GM19455 (cell line): ENCODE measurements at regions not wholly inside any gene's neighbourhood (a gene's known extent, or its start where the extent isn't known, plus 50 kb on each side); places are given as distances from the start of the nearest gene placed in this dataset.

Experiments
- ATAC-seq: cut with Tn5 transposase; IDR thresholded peaks from one replicate; pipeline ENCODE4 v1.9.1; 2021; ENCODE audit not compliant: unreplicated experiment

DNA sequence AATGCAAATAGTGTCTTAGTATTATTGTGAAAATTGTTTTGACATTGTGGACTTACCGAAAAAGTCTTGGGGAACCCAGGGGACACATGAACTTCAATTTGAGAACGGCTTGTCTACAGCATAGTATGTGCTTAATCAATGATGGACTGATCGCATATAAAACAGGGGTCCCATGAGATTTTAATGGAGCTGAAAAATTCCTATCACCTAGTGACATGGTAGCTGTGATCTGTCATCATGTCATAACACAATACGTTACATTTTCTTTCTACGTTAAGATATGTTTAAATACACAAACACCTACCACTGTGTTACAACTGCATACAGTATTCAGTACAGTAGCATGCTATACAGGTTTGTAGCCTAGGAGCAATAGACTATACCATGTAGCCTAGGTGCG, 153.3 kb upstream of the FOXD3 start:
- ATAC-seq: no peak

DNA sequence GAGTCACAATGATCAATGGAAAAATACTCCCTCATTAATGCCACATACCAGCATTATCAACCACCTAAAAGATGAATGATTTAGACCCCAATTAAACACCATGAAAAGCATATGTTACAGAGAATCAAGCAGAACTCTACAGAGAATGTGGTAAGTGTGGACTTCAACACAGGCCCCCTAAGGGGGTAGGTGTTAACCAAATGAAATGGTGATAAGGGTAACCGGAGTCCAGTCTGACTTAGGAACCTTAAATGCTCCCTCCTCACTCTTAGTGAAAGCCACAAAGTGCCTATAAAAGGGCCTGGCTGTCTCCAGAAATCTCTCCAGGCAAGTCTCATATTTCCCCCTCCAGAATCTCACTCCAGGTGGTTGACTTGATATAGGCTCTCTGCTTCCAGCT, 149.2 kb upstream of the FOXD3 start:
- ATAC-seq: no peak

DNA sequence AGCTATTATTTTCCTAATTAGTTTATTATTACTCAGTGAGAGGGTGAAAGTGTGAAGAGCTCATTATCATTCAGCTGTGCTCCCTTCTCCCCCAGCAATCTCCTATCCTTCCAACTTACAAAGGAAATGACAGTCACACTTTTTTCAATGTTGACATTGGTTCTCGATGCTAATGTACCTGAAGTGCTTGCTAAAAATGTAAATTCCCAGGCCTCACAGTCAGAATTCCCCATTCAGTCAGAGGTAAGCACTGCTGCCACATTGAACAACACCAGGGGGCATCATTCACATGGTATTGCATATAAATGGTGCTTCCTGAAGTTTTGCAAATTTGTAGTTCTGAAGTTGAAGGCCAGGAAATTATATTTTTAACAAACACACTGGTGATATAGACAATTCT, 132.7 kb upstream of the FOXD3 start:
- no peak for ATAC-seq

DNA sequence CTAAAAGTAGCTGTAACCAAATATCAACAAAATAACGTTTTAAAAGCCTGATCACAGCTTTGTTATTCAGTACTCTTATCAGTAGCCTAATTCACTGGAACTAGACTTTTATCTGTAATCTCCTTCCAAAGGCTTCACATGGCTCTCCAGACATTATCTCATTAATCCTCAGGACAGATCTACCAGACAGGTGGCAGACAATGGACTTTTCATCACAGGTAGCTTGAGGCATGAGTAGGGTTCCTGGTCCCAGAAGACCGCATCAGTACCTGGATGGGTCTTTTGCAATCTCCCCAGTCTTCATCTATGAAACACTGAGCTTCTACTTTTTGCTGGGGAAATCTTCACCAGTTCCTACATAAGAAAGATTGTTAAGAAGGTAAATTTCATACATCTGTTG, 132.2 kb upstream of the FOXD3 start:
- no peak for ATAC-seq

DNA sequence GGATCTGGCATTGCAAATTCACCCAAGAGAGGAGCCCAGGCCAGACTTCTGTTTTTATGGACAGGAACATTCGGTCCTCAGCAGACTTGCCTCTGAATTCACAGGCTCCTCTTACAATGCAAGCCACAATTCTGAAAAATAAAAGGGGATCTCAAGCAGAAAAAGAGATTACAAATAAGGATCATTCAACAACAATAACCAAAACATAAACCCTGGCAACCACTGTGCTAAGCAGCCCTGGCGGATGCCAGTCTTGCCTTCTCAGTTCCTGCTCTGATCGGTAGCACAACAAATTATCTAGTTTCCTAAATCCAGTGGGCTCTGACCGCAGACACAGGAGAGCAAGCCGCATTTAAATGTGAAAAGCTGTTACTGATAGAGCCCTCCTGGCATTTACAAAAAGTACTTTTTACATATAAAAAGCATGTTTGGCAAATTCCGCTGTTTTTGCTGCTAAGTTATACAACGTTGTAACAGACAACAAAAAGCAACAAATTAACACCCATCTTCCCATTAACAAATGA, 123.4 kb upstream of the FOXD3 start:
- ATAC-seq: no peak

DNA sequence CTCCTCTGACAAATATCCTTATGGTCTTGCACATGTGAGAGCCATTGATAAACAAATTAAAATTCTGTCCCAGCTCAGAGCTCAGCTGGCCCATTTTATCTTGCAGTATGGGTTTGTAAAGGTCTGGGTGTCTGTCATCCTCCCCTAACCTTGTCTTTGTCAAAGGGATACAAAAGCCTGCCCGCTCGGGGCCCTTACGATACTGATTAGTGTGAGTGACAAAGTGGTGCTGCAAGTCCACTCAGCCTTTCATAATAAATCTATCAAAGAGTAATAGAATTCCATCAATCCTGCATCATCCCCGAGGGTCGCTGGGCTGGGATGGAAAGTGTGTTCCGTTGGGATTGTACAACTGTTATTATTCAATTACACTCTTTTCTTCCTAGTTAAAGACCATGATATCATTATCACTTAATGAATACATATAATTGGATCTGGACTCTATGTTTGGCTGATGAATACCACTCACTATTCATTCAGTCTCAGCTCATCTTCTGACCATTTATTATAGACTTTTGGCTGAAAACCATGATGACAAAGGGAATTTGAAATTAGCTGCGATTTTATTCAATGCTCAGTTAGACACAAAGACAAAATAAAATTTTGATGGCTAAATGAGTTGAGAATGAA, 122.5 kb upstream of the FOXD3 start:
- no peak for ATAC-seq

DNA sequence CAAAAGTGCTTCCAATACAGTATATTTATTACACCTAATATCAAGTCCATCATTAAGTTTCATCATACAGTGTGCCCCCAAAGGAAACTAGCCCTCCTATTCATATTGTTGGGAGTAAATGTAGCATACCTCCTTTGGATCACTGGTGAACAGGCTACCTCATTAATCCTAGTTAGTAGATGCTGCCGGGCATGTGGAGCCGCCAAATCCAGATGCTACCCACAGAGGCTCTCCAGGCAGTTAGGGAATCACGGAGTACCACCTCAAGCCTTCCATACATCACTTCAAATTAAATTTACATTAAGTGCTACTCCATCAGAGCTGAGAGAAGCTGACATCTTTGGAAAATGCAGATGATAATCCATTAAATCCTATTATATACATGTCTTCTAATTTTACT, 121.7 kb upstream of the FOXD3 start:
- ATAC-seq: no peak

DNA sequence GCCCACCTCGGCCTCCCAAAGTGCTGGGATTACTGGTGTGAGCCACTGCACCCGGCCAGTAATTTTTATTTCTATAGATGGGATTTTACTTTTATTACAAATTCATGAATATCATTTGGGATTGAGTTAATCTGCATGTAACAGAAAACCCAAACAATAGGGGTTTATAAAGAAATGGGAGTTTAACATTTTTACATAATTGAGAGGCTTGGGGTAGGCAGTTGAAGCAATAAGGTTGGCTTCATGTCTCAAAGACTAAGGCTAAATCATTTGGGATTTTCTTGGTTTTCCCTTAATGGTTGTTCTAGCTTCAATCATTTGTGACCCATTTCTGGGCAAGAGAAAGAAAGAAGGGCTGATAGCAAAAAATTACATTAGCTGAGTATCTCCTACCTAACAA, 118.7 kb upstream of the FOXD3 start:
- ATAC-seq: no peak

DNA sequence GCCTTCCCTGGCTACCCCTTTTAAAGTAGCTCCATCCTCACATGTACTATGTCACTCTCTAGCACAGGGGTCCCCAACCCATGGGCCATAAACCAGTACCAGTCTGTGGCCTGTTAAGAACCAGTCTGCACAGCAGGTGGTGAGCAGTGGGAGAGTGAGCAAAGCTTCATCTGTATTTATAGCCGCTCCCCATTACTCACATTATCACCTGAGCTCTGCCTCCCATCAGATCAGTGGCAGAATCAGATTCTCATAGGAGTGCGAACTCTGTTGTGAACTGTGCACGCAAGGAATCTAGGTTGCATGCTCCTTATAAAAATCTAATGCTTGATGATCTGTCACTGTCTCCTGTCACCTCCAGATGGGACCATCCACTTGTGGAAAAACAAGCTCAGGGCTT, 116.6 kb upstream of the FOXD3 start:
- no peak for ATAC-seq

DNA sequence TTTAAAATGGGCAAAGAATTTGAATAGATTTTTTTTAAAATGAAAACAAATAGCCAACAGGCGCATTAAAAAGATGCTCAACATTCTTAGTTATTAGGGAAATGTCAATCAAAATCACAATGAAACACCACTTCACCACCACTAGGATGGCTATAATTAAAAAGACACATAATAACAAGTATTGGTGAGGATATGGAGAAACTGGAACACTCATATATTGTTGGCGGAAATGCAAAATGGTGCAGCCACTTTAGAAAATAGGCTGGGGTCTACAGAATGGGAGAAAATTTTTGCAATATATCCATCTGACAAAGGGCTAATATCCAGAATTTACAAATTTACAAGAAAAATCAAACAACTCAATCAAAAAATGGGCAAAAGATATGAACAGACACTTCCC, 107.8 kb upstream of the FOXD3 start:
- no peak for ATAC-seq

DNA sequence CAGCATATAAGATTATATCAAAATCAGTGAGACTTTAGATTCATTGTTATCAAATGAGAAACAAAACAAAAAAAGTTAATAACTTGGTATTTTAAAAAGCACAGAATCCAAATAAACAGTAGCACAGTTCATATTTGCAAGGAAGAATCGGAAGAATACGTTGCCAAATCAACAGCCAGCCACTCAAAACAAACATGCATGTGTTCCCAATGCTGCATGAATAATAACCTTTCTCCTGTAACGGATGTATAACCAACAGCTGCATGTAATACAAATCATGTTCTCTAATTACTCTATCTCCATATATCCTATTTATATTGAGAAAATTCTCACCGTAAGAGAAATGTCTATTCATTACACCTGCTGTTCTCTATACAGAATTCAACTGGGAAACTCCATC, 98.9 kb upstream of the FOXD3 start:
- ATAC-seq: no peak

DNA sequence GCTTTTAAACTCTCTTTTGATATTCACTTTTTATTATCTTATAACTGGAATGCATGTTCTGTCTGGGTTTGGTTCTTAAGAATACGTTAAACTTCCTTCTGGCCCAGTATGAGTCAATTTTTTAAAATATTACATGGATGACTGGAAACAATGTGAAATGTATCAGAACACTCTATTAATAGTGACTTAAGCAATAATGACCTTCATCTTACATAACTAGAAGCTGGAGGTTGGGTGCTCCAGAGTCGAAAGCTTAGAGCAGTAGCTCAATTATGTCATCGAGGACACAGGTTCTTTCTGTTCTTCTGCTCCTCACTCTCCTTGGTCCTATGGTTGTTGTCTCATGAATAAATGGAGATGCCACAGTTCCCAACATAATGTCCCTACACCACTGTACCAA, 91.6 kb upstream of the FOXD3 start:
- no peak for ATAC-seq

DNA sequence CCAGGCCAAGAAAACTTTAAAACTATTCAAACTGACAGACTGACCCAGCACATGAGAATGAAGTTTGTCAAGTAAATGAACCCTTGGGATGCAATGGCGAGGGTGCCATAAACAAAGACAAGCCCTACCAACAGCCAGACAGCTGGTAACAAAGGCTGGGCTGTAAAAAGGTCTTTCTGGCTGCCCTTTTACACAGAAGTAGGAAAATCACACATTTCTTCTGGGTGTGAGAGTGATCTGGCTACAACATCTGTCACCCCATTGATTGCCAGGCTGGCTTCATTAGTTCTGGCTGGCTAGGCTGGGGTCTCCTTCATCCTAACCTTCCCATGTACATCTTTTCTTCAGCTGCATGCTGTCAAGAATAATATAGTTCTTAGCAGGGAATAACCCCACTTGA, 83.6 kb upstream of the FOXD3 start:
- ATAC-seq: no peak

DNA sequence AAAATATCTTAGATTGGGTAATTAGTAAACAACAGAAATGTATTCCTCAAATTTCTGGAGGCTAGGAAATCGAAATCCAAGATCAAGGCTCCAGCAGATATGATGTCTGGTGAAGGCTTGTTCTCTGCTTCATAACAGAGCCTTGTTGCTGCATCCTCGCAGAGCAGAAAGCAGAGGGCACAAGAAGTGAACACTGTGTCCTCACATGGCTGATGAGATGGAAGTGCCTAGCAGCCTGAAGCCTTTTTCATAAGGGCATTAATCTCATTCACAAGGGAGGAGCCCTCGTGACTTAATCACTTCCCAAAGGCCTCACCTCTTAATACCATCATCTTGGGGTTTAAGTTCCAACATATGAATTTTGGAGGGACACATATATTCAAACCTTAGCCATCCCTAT, 77.2 kb upstream of the FOXD3 start:
- ATAC-seq: no peak

DNA sequence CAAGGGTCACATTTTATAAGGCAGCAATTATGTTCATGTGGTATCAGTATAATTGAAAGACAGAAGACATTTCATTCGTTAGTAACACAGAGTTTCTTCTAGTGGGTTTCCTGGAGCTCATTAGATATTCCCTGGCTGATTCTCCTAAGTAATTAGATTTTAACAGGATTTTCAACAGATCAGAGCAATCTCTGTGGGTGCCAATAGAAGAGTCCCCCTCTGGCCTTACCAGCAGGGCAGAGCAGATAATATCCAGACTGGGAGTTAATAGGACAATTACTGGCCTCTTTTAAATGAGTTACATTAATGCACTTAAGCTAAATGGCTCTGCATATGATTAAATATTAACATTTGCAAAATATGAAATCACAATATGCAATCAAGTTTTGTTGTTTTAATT, 74.2 kb upstream of the FOXD3 start:
- ATAC-seq: no peak

DNA sequence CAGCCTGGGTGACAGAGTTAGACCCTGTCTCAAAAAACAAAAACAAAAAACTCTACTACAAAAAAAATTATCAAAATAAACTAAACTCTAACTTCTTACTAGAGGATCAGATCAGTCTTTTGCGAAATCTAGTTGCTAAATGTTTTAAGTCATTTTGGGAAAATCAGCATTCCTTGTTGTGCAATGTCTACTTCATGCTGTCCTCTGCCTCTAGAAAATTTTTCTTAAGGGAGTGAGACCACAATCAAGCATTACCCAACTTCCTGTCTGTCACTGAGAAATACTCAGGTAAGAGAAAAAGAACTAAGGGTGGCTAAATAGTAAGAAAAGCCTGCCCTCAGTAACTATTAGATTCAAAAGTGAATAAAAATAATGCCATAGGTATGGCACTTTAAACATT, 67.2 kb upstream of the FOXD3 start:
- no peak for ATAC-seq

DNA sequence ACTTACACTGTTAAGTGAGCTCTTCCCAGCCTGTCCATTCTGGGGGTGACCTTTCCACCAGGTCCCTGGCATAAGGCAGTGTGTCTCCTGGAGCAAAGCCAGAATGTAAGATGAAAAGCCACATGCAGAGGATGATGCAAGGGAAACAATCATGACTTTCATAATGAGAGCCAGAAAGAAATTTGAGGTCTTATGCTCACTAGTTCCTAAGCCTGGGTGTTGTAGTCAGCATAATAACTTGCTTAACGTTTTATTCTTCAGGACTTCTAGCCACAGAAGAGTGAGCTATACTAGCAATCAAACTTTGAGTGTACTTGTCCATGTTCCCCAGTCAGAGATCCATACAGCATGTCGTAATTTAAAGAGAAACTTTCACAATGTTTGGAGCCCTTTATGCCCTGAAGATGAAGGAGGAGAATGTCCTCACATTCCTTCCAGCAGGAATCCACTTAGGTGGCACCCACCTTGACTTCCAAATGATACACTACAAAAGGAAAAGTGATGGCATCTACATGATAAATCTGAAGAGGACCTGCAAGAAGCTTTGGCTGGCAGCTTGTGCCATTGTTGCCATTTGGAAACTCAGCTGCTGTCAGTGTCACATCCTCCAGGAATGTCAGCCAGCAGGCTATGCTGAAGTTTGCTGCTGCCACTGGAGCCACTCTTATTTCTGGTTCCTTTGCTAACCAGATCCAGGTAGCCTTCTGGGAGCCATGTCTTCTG, 60.5 kb upstream of the FOXD3 start:
- ATAC-seq: no peak

DNA sequence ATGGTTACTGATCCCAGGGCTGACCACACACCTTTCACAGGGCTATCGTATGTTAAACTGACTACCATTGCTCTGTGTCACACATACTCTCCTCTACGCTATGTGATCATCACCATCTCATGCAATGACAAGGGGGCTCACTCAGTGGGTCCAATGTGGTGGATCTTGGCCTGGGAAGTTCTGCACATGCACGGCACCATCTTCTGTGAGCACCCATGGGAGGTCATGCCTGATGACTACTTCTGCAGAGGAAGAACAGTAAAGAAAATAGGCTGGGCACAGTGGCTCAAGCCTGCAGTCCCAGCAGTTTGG, 60.0 kb upstream of the FOXD3 start:
- no peak for ATAC-seq

DNA sequence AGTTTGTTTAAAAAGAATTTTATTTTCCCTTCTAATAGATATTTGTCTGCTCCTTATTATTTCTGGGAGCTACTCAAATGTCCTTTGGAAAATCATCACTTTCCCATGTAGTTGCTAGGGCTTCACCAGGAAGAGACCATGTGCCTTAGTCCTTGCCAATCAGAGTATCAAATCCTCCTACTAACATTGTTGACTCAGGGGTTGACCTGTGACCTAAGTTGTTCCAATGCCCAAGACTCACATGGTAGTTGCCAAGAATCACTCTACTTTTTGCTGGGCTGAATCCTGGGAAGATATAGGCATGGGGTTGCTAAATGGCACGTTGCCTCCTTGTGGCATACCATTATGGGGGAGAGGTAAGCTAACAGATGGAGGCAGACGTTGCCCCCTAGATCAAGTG, 58.2 kb upstream of the FOXD3 start:
- no peak for ATAC-seq

DNA sequence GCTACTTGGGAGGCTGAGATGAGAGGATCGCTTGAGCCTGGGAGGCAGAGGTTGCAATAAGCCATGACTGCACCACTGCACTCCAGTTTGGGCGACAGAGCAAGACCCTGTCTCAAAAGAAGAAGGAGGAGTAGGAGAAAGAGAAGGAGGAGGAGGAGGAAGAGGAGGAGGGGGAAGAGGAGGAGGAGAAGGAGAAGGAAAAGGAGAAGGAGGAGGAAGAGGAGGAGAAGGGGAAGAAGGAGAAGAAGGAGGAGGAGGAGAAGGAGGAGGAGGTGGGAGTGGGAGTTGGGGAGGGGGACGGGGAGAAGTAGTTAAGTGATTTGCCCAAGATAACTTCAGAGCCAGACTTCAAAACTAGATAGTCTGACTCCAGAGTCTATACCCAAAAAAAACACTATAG, 55.5 kb upstream of the FOXD3 start:
- ATAC-seq: no peak

DNA sequence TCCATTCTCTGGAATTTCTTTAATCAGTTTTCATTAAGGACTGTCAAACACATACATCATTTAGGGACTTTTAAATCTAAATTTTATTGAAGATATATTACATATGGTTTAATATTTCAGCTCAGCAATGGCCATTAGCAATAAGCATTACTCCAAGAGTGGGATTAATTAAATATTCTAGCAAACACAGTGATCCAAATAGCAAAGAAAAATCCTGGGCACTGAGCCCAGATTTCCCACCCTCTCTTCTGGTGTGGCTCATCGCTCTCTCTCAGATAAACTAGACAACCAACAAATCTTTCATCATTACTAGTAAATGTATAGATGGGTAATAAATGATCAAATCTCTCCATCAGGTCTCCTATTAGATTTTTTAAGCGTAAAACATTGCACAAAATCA, 53.5 kb upstream of the FOXD3 start:
- ATAC-seq: no peak

DNA sequence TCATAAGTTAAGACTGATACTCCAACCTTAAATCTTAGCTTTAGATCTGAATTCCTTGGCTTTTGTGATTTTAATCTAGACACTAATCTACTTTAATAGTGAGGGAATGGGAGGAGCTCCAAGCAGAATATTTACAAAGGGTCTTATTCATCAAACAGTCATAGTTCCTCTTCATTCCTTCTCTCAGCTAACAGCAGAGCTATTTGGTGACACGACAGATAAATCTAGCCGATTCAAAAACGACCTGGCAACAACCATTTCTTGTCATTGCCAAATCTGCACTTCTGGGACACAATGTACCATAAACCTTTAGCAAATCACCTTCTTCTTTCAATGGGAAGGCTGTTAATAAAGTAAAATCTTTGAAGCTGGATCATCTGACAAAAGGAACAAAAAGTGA, 52.8 kb upstream of the FOXD3 start:
- ATAC-seq: no peak
